ENCODE measurements at regions not wholly inside any gene's neighbourhood (a gene's known extent, or its start where the extent isn't known, plus 50 kb on each side); places are given as distances from the start of the nearest gene placed in this dataset.

DNA sequence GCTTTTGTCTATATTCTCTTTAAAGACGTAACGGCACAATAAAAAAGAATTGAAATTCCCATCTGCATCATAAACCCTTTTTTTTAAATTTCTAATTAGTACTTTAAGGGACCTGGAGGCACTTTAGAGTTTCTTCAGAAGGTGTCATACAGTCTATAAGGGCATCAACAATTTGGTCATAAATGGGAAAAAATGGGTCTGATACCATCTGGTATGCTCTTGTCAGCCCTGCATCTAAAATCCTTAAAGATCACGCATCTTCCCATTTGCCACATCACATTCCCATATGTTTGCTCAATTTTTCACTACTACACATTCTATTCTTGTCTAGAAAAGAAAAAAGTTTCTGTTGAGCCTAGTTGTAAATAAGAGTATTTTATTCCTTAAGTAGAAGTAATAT, 53.8 kb downstream of the COX7C start:
- no peak overlapping the region for H3K4me3 ChIP-seq (replicated peaks in 1 of 2; ENCODE audit: low read depth in 2 of 2, low read length in 2 of 2)
- TF ChIP-seq, protein P1, sequence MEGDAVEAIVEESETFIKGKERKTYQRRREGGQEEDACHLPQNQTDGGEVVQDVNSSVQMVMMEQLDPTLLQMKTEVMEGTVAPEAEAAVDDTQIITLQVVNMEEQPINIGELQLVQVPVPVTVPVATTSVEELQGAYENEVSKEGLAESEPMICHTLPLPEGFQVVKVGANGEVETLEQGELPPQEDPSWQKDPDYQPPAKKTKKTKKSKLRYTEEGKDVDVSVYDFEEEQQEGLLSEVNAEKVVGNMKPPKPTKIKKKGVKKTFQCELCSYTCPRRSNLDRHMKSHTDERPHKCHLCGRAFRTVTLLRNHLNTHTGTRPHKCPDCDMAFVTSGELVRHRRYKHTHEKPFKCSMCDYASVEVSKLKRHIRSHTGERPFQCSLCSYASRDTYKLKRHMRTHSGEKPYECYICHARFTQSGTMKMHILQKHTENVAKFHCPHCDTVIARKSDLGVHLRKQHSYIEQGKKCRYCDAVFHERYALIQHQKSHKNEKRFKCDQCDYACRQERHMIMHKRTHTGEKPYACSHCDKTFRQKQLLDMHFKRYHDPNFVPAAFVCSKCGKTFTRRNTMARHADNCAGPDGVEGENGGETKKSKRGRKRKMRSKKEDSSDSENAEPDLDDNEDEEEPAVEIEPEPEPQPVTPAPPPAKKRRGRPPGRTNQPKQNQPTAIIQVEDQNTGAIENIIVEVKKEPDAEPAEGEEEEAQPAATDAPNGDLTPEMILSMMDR (IDR thresholded peaks at IDR 0.05; ENCODE audit: low read depth, low read length) = no peak
- DNase-seq (ENCODE audit: low read depth in 2 of 2) = no peak

DNA sequence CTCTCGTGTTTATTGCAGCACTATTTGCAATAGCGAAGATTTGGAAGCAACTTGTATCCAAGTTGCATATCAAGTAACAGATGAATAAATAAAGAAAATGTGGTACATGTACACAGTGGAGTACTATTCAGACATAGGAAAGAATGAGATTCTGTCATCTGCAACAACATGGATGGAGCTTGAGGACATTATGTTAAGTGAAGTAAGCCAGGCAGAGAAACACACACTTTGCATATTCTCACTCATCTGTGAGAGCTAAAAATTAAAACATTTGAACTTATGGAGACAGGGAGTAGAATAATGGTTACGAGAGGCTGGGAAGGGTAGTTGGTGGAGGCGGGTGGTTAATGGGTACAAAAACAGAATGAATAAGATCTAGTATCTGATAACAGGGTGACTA, 56.3 kb downstream of the COX7C start:
- TF ChIP-seq, protein P1 (IDR thresholded peaks at IDR 0.05; ENCODE audit: low read depth, low read length) = no peak
- H3K4me3 ChIP-seq (replicated peaks in 1 of 2; ENCODE audit: low read depth in 2 of 2, low read length in 2 of 2) = no peak overlapping the region
- no peak for DNase-seq (ENCODE audit: low read depth in 2 of 2)

DNA sequence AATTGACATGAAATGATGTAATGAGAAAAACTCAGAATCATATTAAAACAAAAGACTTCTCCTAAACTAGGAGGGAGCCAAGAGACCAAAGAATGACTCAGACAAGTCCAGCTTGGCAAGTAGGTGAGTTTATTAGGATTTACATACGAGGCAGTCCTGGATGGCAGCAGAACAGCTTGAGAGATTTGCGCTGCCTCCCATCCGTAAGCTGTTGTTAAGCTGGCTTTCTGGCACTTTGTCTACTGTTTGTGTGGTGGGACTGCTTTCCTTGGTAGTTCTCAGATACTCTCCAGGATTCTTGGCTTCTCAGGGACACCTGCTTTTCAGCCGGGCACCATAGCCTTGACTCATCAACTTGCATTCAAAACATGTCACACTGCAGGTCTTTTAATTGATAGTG, 57.6 kb downstream of the COX7C start:
- no peak for DNase-seq (ENCODE audit: low read depth in 2 of 2)
- H3K4me3 ChIP-seq (replicated peaks in 1 of 2; ENCODE audit: low read depth in 2 of 2, low read length in 2 of 2) = no peak overlapping the region
- TF ChIP-seq, protein P1 (IDR thresholded peaks at IDR 0.05; ENCODE audit: low read depth, low read length) = no peak

DNA sequence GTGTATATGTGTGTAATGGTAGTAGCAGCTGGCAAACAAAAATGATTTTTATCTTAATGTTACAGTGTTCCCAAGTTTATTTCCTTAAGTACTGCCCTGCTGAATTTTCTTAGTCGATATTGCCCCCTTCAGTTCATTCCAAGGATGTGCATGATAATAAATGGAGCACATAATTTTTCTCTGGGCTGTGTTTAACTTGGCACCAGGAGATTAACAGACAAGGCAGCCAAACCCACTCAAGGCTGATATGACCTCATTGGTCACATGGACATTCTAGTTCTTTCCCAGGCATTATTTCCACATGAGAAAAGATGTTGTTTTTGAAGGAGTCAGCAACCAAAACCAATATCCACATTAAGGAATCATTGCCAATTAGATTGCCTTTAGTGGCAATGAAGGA, 61.8 kb downstream of the COX7C start:
- no peak overlapping the region for H3K4me3 ChIP-seq (replicated peaks in 1 of 2; ENCODE audit: low read depth in 2 of 2, low read length in 2 of 2)
- TF ChIP-seq, protein P1 (IDR thresholded peaks at IDR 0.05; ENCODE audit: low read depth, low read length) = peak; percentile 49
- DNase-seq (ENCODE audit: low read depth in 2 of 2) = peak; percentile 85 to 87

DNA sequence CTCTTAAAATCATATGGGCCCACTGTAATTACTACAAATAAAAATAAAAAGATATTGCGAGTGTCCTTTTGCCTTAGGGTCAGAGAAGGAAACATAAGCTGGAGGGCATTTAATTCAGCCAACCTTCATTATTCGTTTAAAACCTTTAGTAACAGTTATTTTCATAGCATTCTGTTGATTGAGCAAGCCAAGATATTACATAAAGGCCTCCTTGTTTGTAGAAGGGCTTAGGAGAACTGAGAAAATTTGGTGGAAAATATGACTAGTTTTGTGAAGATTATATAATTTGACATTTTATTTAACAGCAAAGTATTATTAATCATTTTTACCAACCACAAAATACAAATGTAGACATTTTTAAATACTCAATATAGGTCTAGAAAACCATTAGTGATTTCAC, 62.2 kb downstream of the COX7C start:
- TF ChIP-seq, protein P1 (IDR thresholded peaks at IDR 0.05; ENCODE audit: low read depth, low read length) = no peak
- no peak overlapping the region for H3K4me3 ChIP-seq (replicated peaks in 1 of 2; ENCODE audit: low read depth in 2 of 2, low read length in 2 of 2)
- DNase-seq (ENCODE audit: low read depth in 2 of 2) = no peak

DNA sequence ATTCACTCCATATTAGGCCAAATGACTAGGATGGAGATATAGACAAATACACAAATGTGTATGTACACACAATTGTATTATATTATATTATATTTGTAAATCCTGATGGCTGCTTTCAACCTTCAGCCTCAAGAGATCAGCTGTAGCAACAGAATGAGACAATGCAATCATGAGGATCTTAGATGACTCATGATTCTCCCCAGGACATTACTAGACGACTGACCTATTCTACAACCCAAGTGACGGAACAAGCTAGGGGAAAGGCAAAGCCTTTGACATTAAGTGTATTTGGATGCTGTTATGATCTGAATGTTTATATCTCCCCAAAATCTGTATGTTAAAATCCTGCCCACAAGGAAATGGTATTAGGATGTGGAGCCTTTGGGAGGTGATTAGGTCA, 66.5 kb downstream of the COX7C start:
- TF ChIP-seq, protein P1 (IDR thresholded peaks at IDR 0.05; ENCODE audit: low read depth, low read length) = no peak
- H3K4me3 ChIP-seq (replicated peaks in 1 of 2; ENCODE audit: low read depth in 2 of 2, low read length in 2 of 2) = no peak overlapping the region
- DNase-seq (ENCODE audit: low read depth in 2 of 2) = peak in 1 of 2 donors; percentile 37

DNA sequence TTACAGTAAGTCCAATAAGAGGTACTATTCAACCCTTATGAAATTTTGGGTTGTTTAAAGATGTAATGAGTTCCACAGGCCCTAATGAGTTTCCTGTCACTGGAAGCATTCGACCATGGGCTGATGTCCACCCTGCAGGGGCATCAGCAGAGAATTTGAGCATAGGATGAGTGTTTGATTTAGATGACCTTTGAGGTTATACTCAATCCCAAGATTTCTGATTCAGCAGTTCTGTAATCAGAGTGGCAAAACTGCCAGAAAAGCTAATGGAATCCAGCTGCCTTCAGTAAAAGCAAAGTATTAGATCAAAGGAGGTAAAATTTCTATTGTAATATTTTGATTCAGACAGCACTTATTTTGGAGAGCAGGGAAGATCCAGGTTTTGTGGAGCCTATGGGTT, 68.3 kb downstream of the COX7C start:
- no peak overlapping the region for H3K4me3 ChIP-seq (replicated peaks in 1 of 2; ENCODE audit: low read depth in 2 of 2, low read length in 2 of 2)
- TF ChIP-seq, protein P1 (IDR thresholded peaks at IDR 0.05; ENCODE audit: low read depth, low read length) = no peak
- no peak for DNase-seq (ENCODE audit: low read depth in 2 of 2)

Data from cardiac fibroblast (primary cell).